ENCODE measurements at regions not wholly inside any gene's neighbourhood (a gene's known extent, or its start where the extent isn't known, plus 50 kb on each side); places are given as distances from the start of the nearest gene placed in this dataset.

DNA sequence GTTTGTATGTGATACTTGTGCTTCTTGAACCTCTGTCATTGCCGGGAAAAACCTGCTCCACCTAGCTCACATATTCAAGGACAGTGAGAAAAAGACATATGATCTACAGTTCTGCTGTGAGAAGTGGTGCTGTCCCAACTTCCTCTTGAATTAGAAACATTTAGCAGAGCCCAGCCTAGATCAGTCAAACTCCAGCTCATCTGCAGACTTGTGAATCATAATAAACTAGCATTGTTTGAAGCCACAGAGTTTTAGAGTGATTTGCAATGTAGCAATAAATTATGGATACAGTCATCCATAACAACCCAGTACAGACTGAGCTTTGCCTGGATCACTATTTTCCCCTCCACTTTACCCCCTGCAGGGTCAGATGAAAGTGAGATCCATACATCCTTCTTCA, 497.8 kb downstream of the PLA2G4A start:
- H3K27ac Mint-ChIP-seq = no peak overlapping the region
- H3K36me3 Mint-ChIP-seq (ENCODE audit: low read depth) = no peaks in the 10 kb centered on the region
- TF ChIP-seq CTCF (IDR thresholded peaks at IDR 0.05) = no peak
- intact Hi-C loops (cut with micrococcal nuclease) = no loop called here
- no peak for DNase-seq
- H3K4me1 Mint-ChIP-seq = no peaks in the 10 kb centered on the region
- no peak overlapping the region for H3K4me3 Mint-ChIP-seq
- CTCF ChIA-PET = no interaction called here
- POLR2A ChIA-PET = no interaction called here
- H3K27me3 Mint-ChIP-seq = no peaks in the 10 kb centered on the region
- H3K9me3 Mint-ChIP-seq = peaks cover 2% of the 10 kb centered on the region
- ATAC-seq (ENCODE audit: low read depth) = no peak

- ChIA-PET POLR2A (no interaction called here), CTCF (no interaction called here)
- Mint-ChIP-seq H3K36me3 (ENCODE audit: low read depth) (no peaks in the 10 kb centered on the region), H3K4me1 (no peaks in the 10 kb centered on the region), H3K4me3 (no peak overlapping the region), H3K27ac (no peak overlapping the region), H3K27me3 (no peaks in the 10 kb centered on the region), H3K9me3 (no peaks in the 10 kb centered on the region)
- intact Hi-C loops (cut with micrococcal nuclease) = no loop called here
- no peak for TF ChIP-seq CTCF (IDR thresholded peaks at IDR 0.05)
- ATAC-seq (ENCODE audit: low read depth) (no peak), DNase-seq (no peak)
Measured at GRCh38 chr1:187336441-187337168, 507.9 kb downstream of the PLA2G4A start.

DNA sequence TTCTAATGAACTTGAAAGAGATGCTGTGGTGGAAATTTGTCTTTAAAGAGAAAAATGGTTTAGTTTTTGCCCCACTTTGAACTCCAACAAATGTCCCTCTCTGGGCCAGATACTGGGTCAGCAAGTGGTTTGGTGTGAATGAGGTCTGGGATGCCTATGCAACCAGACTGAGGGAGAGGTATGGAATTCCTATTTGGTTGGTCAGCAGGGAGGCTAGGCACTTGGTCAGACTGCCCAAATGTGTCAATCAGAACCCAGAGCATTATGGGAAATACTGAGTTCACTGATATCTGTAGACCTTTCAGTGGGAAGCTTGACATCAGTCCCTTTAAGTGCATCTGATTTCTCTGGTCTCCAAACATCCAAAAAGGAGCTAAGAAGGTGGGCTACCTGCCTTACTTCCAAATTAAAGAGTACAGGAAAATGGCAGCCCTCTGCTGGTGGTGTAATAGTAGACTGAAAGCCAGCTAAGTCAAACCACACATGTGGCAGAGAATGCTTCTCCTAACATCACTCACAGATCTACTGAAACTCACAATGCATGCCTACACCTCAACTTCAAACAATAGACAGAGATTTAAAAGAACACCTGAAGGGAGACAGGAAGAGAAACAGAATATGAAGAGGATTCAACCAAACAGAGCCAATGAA, 510.1 kb downstream of the PLA2G4A start:
- no peak overlapping the region for H3K27ac Mint-ChIP-seq
- H3K9me3 Mint-ChIP-seq = no peaks in the 10 kb centered on the region
- POLR2A ChIA-PET = no interaction called here
- no peak for DNase-seq
- no peaks in the 10 kb centered on the region for H3K4me1 Mint-ChIP-seq
- no peak overlapping the region for H3K4me3 Mint-ChIP-seq
- CTCF ChIA-PET = no interaction called here
- intact Hi-C loops (cut with micrococcal nuclease) = no loop called here
- no peaks in the 10 kb centered on the region for H3K27me3 Mint-ChIP-seq
- H3K36me3 Mint-ChIP-seq (ENCODE audit: low read depth) = no peaks in the 10 kb centered on the region
- no peak for TF ChIP-seq CTCF (IDR thresholded peaks at IDR 0.05)
- no peak for ATAC-seq (ENCODE audit: low read depth)

GRCh38 chr1:187342495-187342894, 513.7 kb downstream of the PLA2G4A start:
- Mint-ChIP-seq H3K27me3 (no peaks in the 10 kb centered on the region), H3K4me1 (no peaks in the 10 kb centered on the region), H3K36me3 (ENCODE audit: low read depth) (no peaks in the 10 kb centered on the region), H3K27ac (no peak overlapping the region), H3K4me3 (no peak overlapping the region), H3K9me3 (no peaks in the 10 kb centered on the region)
- CTCF ChIA-PET = no interaction called here
- DNase-seq (no peak), ATAC-seq (ENCODE audit: low read depth) (no peak)
- intact Hi-C loops (cut with micrococcal nuclease) = no loop called here
- POLR2A ChIA-PET = no interaction called here
- TF ChIP-seq CTCF (IDR thresholded peaks at IDR 0.05) = no peak

DNA sequence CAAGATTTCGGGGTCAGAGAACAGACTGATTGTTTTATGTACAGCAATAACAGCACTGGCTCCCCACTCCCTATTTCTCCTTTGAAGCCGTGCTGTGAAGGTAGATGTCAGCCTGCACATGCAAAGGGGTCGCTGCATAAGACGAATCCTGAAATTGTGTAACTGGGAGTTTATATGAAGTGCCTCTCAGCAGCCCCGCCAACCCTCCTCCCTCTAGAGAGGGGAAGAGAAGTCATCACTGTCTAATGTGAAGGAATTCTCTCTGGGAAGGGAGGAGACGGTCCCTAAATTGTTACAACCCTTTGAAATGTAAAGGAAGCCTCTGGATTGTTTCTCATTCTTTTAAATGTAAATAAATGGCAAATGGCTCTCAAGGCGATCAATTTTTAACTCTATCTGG, 545.3 kb downstream of the PLA2G4A start:
- Mint-ChIP-seq H3K27me3 (no peaks in the 10 kb centered on the region), H3K27ac (no peak overlapping the region), H3K4me3 (no peak overlapping the region), H3K36me3 (ENCODE audit: low read depth) (no peaks in the 10 kb centered on the region), H3K9me3 (no peaks in the 10 kb centered on the region), H3K4me1 (no peaks in the 10 kb centered on the region)
- POLR2A ChIA-PET = no interaction called here
- no peak for TF ChIP-seq CTCF (IDR thresholded peaks at IDR 0.05)
- CTCF ChIA-PET = no interaction called here
- intact Hi-C loops (cut with micrococcal nuclease) = no loop called here
- DNase-seq (no peak), ATAC-seq (ENCODE audit: low read depth) (no peak)

Data from activated B cell treated with CpG ODN at 0.5 μM for 24 hours (primary cell).